Endothelial cell (in vitro differentiated cells): ENCODE measurements at regions not wholly inside any gene's neighbourhood (a gene's known extent, or its start where the extent isn't known, plus 50 kb on each side); places are given as distances from the start of the nearest gene placed in this dataset.

ENCODE experiments used
- DNase-seq: peaks from one replicate; pipeline ENCODE4 v3.0.0; 2021; ENCODE audit warnings: low spot score
- H3K27ac Mint-ChIP-seq: one replicate; pipeline ENCODE4 v1.8.0; 2021; ENCODE audit warnings: mixed read lengths, inconsistent platforms; ENCODE audit not compliant: unreplicated experiment
- H3K27me3 Mint-ChIP-seq: one replicate; pipeline ENCODE4 v1.8.0; 2021; ENCODE audit warnings: mild to moderate bottlenecking, moderate library complexity, mixed read lengths, inconsistent platforms; ENCODE audit not compliant: unreplicated experiment
- H3K36me3 Mint-ChIP-seq: one replicate; pipeline ENCODE4 v1.8.0; 2021; ENCODE audit warnings: mild to moderate bottlenecking, low read depth, mixed read lengths, inconsistent platforms; ENCODE audit not compliant: unreplicated experiment
- H3K4me1 Mint-ChIP-seq: one replicate; pipeline ENCODE4 v1.8.0; 2021; ENCODE audit warnings: mild to moderate bottlenecking, mixed read lengths, inconsistent platforms; ENCODE audit not compliant: unreplicated experiment
- H3K4me3 Mint-ChIP-seq: one replicate; pipeline ENCODE4 v1.8.0; 2021; ENCODE audit warnings: mild to moderate bottlenecking, mixed read lengths, inconsistent platforms; ENCODE audit not compliant: unreplicated experiment
- H3K9me3 Mint-ChIP-seq: one replicate; pipeline ENCODE4 v1.8.0; 2021; ENCODE audit warnings: mixed read lengths, inconsistent platforms; ENCODE audit not compliant: unreplicated experiment
- CTCF ChIP-seq: fragments of 200-600 bp; sonication (generic); IDR thresholded peaks from one replicate; pipeline ENCODE4 v1.5.0; 2021; ENCODE audit warnings: antibody characterized with exemption; ENCODE audit not compliant: unreplicated experiment

GRCh38 chr4:1463088-1463926 lies 57.1 kb upstream of the NKX1-1 start:
- peaks cover 11% of the 10 kb centered on the region for H3K36me3 Mint-ChIP-seq
- no peak for TF ChIP-seq CTCF
- peaks cover 13% of the 10 kb centered on the region for H3K27me3 Mint-ChIP-seq
- DNase-seq = no peak
- peaks cover 6% of the 10 kb centered on the region for H3K9me3 Mint-ChIP-seq
- H3K4me3 Mint-ChIP-seq = no peak overlapping the region
- H3K27ac Mint-ChIP-seq = no peak overlapping the region
- no peaks in the 10 kb centered on the region for H3K4me1 Mint-ChIP-seq

- TF ChIP-seq CTCF = no peak
- H3K36me3 Mint-ChIP-seq = peaks cover 5% of the 10 kb centered on the region
- H3K27me3 Mint-ChIP-seq = peaks cover 12% of the 10 kb centered on the region
- H3K4me1 Mint-ChIP-seq = no peaks in the 10 kb centered on the region
- DNase-seq = no peak
- H3K4me3 Mint-ChIP-seq = no peak overlapping the region
- peaks cover 5% of the 10 kb centered on the region for H3K9me3 Mint-ChIP-seq
- H3K27ac Mint-ChIP-seq = no peak overlapping the region
These were observed 56.5 kb upstream of the NKX1-1 start for GRCh38 chr4:1462768-1463075.

- Mint-ChIP-seq H3K9me3 (peaks cover under 1% of the 10 kb centered on the region), H3K27me3 (peaks cover 9% of the 10 kb centered on the region)
These were observed 55.9 kb upstream of the NKX1-1 start for GRCh38 chr4:1462009-1462767.

GRCh38 chr4:1460967-1461868 lies 55.0 kb upstream of the NKX1-1 start:
- no peak for TF ChIP-seq CTCF
- Mint-ChIP-seq H3K27ac (no peak overlapping the region), H3K27me3 (peaks cover 6% of the 10 kb centered on the region), H3K4me3 (no peak overlapping the region), H3K9me3 (no peaks in the 10 kb centered on the region), H3K36me3 (no peaks in the 10 kb centered on the region), H3K4me1 (no peaks in the 10 kb centered on the region)
- DNase-seq = no peak

More at GRCh38 chr4:1462009-1462767, 55.9 kb upstream of the NKX1-1 start:
- TF ChIP-seq CTCF = no peak
- Mint-ChIP-seq H3K4me1 (no peaks in the 10 kb centered on the region), H3K4me3 (no peak overlapping the region), H3K27ac (no peak overlapping the region), H3K36me3 (no peaks in the 10 kb centered on the region)
- no peak for DNase-seq
